Stimulated activated CD4-positive, alpha-beta T cell treated with anti-CD3 and anti-CD28 coated beads, TNF-alpha, amount 100 ng/mL, for 4 hours (primary cell): ENCODE measurements at regions not wholly inside any gene's neighbourhood (a gene's known extent, or its start where the extent isn't known, plus 50 kb on each side); places are given as distances from the start of the nearest gene placed in this dataset.

Experiments used
- DNase-seq, 3 experiments: peaks; one replicate each; pipeline ENCODE4 v3.0.0-alpha.2; 2020; ENCODE audit warnings: low read depth in 3 of 3

DNA sequence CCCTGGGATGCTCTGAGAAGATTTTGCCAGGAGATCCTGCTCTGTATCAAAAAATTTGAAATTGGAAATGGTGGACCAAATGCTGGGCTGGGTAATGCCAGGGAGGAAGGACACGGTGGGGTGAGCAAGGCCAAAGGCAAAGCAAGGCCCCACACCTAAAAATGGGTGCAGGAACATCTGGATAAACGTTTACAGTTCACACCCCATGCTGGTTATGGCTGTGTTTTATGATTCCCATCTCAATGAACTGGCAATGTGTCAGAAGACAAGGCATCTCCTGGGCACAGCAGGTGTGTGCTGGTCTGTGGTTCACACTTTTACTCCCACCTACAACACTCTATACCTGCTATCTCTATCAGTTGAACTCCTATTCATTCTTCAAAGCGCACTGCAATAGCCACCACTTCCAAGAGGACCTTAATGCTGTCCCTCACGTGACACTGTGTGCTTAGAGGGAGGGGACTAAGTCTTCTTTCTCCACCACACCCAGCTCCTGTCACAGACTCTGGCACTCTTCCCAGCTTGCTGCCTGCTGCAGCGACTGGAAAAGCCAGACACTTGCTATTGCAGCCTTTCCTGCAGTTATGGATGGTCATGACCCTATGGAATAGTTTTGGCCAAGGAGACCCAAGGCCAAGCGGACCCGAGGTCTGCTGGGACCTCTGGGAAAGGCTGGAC lies 277.5 kb downstream of the CTTN start:
- no peak for DNase-seq

DNA sequence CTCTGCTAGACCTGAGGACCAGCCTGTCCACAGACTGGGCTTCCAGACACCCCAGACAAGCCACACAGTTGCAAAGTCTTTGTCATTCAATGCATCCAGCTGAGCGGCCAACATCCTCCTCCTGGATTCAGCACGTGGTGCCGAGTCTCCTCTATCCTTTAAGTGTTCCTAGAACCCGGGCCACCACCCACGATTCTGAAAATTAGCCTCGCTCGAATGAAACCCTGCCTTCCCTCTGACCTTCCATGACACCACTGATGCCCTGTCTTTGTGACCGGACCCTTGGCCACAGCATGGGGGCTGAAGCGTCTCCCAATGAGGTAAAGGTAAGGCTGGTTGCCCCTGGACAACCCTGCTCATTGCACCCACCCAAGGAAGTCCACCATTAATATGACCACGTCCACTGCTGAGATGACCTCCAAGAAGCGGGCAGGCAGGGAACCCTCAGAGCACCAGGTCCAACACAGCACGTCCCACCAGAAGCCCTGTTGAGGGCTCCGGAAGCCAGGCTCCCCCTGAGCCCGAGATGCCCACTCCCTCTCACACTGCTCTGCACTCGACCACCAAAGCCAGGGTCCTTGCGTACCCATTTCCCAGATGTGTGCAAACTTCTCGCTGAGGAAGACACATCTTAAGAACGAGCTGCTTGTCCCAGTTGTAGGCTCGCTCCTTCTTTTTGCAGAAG lies 279.0 kb downstream of the CTTN start:
- DNase-seq, result no peak

DNA sequence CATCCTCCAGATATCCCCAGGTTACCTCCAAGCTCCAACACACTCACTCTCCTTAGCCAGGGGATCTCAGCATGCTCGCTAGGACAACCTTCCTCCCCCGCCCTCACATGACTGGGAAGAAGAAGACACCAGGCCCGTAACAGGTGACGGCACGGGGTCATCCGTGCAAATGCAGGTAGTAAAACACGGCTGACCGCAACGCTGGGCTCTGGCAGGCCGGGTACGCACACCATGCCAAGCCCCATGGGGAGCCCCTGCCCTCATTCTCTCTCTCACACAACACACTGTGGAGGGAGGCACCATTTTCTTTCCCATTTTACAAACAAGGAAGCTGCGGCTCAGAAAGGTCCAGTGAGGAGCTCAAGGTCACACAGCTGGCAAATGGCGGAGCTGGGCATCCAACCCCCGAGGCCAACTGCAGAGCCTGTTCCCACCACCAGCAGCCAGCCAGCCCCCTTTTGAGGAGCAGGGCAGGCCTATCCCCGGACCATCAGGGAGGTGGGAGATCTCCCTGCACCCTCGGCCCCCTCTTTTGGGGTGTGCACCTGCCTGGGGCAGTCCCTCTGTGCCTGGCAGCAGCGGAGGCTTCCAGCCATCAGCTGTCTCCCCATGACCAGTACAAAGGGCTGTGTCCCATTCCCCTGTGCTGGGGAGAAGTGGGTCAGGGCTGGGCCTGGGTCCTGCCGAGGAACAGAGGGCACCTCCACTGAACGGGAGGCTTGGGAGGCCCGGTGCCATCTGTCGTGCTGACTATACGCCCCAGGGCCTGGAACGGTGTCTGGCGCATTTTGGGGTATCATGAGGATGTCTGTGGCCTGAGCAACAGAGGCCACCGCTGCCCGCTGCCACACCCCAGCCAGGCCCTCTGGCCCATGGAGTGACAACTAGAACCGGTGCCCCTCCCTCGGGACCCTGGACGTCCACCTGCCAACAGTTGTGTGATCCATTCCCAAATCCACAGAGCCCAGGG lies 280.9 kb downstream of the CTTN start:
- DNase-seq, result no peak

DNA sequence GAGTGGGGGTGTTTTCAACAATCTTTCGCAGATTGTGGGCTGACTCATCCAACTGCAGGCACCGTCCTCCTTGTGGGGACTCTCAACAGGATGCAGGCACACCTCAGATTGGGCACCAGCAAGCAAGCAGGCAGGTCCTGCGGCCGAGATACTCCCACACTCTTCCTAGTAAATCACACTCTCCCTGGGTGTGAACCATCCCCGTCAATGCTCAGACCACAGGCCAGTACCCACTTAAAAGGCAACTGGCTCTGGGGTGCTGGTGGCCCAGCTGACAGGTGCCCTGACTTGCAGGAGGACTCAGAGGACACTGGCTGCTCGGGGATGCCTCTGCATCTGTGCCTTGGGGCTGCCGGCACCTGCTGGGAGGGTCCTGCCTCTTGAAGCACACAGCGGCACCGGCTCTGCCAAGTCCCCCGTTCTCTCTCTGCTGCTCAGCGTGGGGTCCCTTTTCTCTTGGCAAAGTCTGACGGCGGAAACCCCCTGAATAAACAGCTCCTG lies 282.5 kb downstream of the CTTN start:
- DNase-seq, result no peak

DNA sequence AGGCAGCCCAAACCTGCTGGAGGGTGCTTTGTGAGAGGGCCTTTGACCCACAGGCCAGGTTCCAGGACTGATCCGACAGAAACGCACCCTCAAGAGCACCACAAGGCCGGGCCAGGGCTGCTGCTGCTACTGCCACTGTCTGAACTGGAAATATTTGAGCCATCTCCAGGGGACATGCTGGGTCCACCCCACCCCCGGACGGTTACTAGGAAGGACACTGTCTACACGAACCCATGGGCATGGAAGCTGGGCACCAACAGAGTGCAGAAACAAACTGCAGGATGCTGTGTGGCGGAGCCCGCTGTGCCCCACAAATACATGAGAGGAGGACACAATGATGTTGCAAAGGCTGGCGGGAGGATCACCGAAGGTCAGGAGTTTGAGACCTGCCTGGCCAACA lies 283.7 kb downstream of the CTTN start:
- no peak for DNase-seq

DNA sequence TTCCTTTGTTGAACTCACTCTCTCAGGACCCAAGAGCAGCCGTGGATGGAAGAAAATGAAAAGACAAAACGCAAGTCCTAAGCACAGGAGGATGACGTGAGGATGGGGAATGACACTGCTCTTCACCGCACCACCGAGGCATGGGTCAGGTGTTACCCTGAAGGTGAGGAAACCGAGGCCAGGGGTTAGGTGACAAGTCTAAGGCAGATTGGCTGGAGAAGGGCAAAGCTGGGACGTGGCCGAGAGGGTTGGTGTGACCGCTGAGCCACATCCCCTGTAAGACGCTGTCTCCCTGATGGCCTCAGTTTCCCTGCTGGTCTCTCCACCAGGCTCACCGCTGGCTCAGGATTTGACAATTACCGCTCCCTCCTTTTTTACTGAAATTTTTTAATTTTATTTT lies 284.4 kb downstream of the CTTN start:
- no peak for DNase-seq

DNA sequence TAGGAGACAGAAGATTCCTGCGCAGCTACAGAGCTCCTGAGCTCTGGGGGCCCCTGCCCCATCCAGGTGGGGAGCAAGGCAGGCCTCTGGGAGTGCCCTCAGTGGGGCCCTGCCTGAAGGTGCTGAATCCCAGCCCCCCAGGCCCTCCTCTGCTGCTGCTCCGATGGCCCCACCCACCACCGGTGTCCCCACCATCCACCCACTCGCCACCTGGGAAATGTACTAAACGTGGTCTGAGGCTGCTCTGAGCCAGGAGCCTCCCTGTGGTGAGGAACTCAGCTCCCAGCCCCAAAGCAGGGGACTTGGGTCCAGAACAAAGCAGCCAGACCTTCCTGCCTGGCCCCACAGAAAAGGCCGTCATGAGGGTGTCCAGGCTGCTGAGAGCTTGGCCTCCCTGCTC lies 289.4 kb downstream of the CTTN start:
- no peak for DNase-seq

DNA sequence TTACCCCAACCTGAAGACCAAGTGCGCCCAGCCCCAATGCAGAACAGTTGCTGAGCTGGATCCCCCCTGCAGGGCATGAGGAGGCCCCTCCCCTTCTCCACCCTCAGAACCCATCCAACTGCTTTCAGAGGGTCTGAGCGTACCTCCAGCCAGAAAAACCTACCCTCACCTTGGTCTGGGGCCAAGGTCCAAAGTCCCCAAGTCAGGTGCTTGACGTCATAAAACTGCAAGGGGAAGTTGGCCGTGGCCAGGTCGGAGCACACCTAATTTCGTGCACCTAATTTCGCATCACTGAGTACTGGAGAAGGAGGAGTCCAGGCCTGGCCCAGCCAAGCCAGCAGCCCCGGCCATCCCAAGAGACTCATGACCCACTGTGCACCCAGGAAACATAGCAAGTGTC lies 289.8 kb downstream of the CTTN start:
- DNase-seq, result no peak

DNA sequence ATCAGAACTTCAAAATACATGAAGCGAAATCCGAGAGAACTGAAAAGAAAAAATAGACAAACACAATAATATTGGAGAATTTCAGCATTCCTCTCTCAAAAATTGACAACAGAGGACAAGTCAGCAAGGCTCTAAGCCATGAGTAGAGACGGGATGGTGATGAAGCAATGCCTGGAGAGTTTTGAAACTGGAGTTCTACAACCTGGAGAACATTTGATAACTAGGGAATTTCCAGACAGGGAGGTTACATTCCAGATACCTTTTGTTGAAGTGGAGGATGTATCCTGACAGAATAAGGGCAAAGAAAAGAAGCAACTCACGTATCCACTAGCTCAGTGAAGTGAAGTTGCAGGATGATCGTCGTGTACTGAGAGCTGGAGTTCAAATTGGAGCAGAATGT lies 291.4 kb downstream of the CTTN start:
- DNase-seq, result no peak

DNA sequence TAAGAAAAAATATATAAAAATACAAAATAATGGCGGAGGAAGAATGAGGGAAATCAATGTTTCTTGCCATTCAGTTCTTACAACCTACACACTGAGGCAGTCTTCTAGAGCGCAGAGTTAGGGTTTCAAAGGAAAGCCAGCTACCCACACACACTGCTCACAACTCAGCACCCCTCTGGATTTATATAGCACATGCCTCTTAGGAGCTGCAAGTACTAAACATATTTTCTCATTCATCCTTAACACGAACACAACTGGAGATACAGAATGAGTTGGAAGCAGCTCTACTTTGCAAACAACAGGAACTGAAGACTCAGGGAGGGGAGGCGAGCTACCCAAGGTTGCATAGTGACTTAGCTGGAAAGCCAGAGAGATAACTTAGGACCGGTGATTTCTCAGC lies 293.8 kb downstream of the CTTN start:
- no peak for DNase-seq

DNA sequence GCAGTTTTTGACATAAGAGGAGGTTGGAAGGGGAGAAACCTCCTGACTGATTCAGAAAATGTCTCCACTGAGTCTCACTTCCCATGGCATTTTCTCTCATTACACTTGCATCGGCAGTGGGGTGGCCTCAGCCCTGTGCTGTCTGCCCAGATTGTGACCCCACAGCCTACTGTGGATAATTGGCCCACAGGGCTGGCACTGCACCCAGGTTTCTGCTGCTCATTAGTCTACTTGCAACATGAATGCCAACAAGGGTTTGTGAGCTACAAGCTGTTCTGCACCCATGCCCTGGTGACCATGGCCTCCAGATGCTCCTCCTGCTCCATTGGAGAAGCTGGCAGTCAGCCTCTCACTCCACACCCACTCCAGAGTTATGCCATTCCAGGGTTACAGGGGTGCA lies 296.0 kb downstream of the CTTN start:
- no peak for DNase-seq

DNA sequence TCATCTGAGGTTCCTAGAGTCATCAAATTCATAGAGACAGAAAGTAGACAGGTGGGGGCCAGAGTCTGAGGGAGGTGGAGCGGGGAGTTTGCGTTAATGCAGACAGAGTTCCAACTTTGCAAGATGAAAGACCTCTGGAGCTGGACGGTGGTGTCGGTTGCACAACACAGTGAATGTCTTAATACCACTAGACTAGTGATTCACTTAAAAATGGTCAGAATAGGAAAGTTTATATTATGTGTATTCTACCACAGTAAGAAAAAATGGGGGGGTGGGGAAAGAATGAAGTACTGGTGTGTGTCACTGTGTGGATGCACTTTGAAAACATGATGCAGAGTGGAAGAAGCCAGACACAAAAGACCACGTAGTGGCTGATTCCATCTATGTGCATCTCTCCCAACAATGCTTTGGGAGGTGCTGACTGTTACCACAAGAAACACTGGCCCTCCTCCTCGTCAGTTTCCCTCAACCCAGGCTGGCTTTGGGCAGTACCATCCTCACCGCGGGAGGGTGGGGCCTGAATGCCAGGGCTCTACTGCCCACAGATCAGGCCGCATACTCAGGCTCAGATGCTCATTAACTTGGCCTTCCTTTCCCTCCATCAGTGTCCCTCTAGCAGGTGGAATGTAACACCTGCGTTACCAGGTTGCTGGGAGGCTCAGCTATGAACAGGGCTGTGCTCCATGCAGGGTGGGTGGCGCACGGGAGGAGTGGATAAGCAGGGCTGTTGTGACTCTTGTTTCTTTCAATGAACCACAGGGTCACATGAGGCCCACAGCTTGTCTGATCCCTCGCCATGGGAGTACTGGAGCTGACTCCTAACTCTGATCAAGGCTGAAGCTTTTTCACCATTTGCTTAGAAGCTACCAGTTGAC lies 297.0 kb downstream of the CTTN start:
- DNase-seq, result no peak

DNA sequence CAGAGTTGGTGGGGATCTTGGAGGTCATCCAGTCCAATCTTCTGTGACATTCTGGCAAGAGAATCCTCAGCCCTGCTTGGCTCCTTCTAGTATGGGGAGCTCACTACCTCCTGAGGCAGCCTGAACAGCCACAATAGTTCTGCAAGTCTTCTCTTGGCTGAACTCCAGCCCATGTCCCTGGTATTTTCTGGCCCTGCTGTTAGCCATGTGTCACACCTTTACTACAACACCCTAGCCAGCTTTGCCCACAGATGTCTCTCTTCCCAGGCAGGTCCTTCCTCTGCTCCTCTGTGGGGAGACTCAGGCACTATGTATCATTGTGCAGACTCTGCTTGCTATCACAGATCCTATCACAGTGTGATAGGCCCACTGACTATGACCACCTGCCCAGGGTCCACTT lies 297.7 kb downstream of the CTTN start:
- DNase-seq, result no peak

DNA sequence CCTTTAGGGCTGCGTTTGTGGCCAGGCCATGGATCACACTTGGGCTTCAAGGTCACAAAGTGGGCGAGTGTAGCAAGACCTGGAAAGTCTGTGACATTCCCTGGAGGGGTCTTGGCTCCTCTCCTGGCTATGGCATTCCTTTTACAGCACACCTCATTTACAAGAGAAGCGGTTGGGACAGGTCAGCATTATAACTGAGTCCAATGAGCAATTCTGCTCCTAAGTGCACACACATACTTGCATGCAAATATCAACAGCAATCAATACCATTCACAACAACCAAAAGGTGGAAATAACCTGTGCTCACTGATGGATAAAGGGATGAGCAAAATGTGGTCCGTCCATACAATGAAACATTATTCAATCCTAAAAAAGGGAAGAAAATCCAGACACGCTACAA lies 298.2 kb downstream of the CTTN start:
- no peak for DNase-seq

DNA sequence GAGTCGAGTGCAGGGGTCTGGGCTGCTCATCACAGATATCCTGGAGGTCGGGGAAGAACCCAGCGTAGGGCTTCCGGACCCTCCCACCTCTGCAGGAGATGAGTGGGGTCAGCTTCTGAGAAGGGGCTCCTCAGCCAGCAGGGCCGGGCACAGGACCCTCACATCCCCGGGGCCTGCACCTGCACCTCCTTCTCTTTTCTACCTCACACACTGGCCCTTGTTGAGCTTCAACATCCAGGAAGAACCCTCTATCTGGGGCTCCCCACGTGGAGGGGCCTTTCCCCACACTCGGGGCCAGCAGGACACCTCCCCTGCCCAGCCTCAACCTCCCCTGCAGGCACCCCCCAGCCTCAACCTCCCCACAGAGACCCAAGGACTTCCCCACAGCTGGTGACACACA lies 299.4 kb downstream of the CTTN start:
- DNase-seq, result no peak

DNA sequence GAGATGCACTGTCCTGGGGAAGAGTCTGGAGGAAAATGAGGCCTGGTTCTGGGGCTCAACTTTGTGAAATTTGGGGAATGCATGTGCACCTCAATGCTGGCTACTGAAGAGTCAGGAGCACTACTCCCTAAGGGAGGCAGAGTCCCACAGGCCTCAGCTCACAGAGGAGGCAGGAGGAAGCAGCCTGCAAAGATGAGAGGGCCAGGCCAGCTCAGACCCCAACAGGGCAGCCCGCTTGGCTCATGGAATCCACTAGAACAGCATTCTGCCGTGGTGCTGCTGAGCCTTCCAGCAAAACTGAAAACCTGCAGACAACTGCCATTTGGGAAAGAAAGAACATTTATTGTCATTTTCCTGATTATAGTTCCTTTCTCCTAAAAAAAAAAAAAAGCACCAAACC lies 300.5 kb downstream of the CTTN start:
- DNase-seq, result no peak

DNA sequence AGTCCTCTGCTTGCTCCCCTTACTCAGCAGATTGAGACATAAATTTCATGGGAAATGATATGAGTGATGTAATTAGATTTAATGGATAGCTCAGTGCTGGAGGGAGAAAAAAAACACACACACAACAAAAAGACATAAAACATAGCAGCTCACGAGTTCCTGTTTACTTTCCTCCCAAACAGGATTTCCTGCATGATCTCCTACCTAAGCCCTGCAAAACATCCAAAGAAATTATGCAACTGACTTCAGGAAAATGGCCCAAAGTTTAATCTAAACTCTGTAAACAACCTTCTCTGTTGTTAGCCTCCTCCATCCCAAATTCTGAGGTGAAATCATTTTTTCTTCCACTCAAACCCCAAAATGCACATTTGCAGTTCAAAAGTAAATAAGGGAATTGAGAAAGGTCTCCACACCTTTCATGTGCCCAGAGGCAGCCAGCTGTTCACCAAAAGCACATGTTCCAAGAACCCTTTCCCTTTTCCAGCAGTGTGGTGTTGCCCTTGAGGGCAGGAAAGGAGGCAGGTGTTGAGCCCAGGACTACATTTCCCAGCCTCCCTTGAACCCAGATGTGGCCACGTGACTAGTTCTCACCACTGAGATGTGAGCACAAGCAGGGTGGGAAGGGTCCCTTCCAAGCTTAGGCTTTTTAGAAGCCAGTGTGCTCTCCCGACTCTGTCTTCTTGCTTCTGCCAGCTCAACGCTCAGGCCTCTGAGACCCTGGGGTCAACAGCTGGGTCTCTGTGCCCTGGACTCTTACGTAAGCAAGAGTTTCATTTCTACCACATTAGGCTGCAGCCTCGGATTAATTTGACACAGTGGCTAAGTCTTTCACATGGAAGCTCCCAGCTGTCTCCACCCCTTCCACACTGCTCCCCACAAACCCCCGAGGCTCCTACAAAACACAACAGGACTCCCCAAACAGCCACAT lies 301.2 kb downstream of the CTTN start:
- no peak for DNase-seq

DNA sequence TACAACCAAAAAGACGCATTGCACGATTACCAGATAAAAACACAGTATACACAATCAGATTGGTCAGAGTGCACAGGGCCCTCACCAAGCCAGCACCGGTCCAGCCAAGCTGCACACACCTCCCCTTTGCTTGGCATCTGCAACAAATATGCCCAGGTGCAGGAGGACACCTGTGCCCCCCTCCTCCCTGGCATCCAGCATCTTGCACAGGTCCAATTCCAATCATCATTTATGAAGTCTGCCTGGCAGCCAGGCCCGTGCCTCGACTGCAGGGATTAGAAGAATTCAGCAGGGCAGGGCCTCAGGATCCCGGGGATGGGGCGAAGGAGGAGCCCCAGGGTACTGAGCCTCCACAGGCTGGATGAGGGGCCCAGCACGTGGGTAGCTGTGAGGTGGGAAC lies 302.1 kb downstream of the CTTN start:
- no peak for DNase-seq

DNA sequence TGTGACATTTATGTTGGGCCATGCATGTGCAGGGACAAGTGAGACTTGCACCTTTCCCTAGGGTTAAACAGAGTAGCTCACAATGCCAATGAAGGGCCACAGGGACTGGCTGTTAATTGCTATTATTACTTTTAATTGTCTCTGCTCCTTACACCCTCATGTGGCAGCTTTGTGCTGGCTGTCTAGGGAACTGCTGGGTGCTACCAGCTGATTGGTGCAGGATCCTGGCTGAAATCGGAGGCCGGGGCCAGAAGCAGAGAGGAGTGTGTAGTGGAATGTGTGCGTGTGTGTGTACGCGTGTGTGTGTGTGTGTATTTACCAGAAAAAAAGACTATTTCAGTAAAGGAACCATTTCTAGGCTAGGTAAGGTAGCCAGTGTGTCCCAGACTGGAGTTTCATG lies 302.5 kb downstream of the CTTN start:
- no peak for DNase-seq

DNA sequence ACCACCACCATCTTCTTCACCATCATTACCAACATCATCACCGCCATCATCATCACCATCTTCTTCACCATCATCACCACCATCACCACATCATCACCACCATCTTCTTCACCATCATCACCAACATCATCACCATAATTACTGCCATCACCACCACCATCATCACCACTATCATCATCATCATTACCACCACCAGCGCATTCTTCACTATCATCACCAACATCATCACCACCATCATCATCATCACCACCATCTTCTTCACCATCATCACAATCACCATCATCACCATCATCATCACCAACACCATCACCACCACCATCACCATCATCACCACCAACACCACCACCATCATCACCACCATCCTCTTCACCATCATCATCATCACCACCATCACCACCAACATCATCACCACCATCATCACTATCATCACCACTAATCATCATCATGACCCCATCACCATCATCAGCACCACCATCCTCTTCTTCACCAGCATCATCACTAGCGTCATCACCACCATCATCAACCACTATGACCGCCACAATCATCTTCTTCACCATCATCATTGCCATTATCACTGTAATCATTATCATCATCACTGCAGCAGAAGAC lies 303.8 kb downstream of the CTTN start:
- no peak for DNase-seq
